ENCODE measurements at regions not wholly inside any gene's neighbourhood (a gene's known extent, or its start where the extent isn't known, plus 50 kb on each side); places are given as distances from the start of the nearest gene placed in this dataset.
"Not testable (repeated sequence)": the region's sequence is repeated elsewhere in the genome, so short reads cannot be mapped to it uniquely, and the experiment has no call there.

- Histone ChIP-seq H3K4me1 (ENCODE audit: insufficient read depth) (no peaks in the 10 kb centered on the region), H2AFZ (no peak overlapping the region), H3K9ac (no peak overlapping the region), H3K4me2 (ENCODE audit: unreplicated experiment) (no peak overlapping the region), H3K27ac (no peak overlapping the region), H3K36me3 (ENCODE audit: low read depth) (no peaks in the 10 kb centered on the region), H4K20me1 (ENCODE audit: insufficient read depth) (no peaks in the 10 kb centered on the region), H3K4me3 (no peak overlapping the region), H3K27me3 (replicated peaks; ENCODE audit: insufficient read depth) (no peaks in the 10 kb centered on the region), H3K9me3 (ENCODE audit: low read depth) (no peaks in the 10 kb centered on the region), H3K79me2 (ENCODE audit: insufficient read depth) (no peaks in the 10 kb centered on the region), H3F3A (ENCODE audit: insufficient read depth) (no peaks in the 10 kb centered on the region), H3K9me2 (ENCODE audit: insufficient read depth) (no peaks in the 10 kb centered on the region)
- in situ Hi-C loops (cut with MboI): no loop called here
- no peak for DNase-seq
- TF ChIP-seq EZH2 (IDR thresholded peaks at IDR 0.05; ENCODE audit: insufficient read depth, poor library complexity, severe bottlenecking) (no peak), EZH2phosphoT487 (IDR thresholded peaks at IDR 0.05; ENCODE audit: insufficient read depth, low read depth) (no peak)
- 45 to 50% methylated on average over 11 to 18 of the region's 18 CpGs for WGBS, 2 experiments (ENCODE audit: low coverage in 1 of 2, low lambda C conversion rate in 2 of 2, missing lambda C conversion rate in 2 of 2)
Observed at GRCh38 chr20:29313481-29313880, 1944.0 kb upstream of the DEFB115 start.

- H3K27ac ChIP-seq: no peak overlapping the region
- no peaks in the 10 kb centered on the region for H3K9me3 ChIP-seq (ENCODE audit: low read depth)
- WGBS, 2 experiments (ENCODE audit: low coverage in 1 of 2, low lambda C conversion rate in 2 of 2, missing lambda C conversion rate in 2 of 2): 57 to 64% methylated on average over 6 of the region's 6 CpGs
- in situ Hi-C loops (cut with MboI): no loop called here
- H4K20me1 ChIP-seq (ENCODE audit: insufficient read depth): no peaks in the 10 kb centered on the region
- no peak overlapping the region for H2AFZ ChIP-seq
- H3K36me3 ChIP-seq (ENCODE audit: low read depth): no peaks in the 10 kb centered on the region
- no peaks in the 10 kb centered on the region for H3K27me3 ChIP-seq (replicated peaks; ENCODE audit: insufficient read depth)
- H3K4me1 ChIP-seq (ENCODE audit: insufficient read depth): no peaks in the 10 kb centered on the region
- no peak for TF ChIP-seq EZH2phosphoT487 (IDR thresholded peaks at IDR 0.05; ENCODE audit: insufficient read depth, low read depth)
- no peak overlapping the region for H3K4me3 ChIP-seq
- no peak overlapping the region for H3K9ac ChIP-seq
- H3K79me2 ChIP-seq (ENCODE audit: insufficient read depth): no peaks in the 10 kb centered on the region
- DNase-seq: no peak
- no peaks in the 10 kb centered on the region for H3F3A ChIP-seq (ENCODE audit: insufficient read depth)
- H3K4me2 ChIP-seq (ENCODE audit: unreplicated experiment): no peak overlapping the region
- H3K9me2 ChIP-seq (ENCODE audit: insufficient read depth): no peaks in the 10 kb centered on the region
Observed at GRCh38 chr20:29314294-29314693, 1943.2 kb upstream of the DEFB115 start.

- H3K27me3 ChIP-seq (replicated peaks; ENCODE audit: insufficient read depth): no peaks in the 10 kb centered on the region
- H3K9me2 ChIP-seq (ENCODE audit: insufficient read depth): no peaks in the 10 kb centered on the region
- H3K4me1 ChIP-seq (ENCODE audit: insufficient read depth): no peaks in the 10 kb centered on the region
- no peaks in the 10 kb centered on the region for H3F3A ChIP-seq (ENCODE audit: insufficient read depth)
- TF ChIP-seq EZH2 (IDR thresholded peaks at IDR 0.05; ENCODE audit: insufficient read depth, poor library complexity, severe bottlenecking) (no peak), EZH2phosphoT487 (IDR thresholded peaks at IDR 0.05; ENCODE audit: insufficient read depth, low read depth) (no peak)
- no peak overlapping the region for H3K4me2 ChIP-seq (ENCODE audit: unreplicated experiment)
- no peak for DNase-seq
- H3K9ac ChIP-seq: no peak overlapping the region
- H3K9me3 ChIP-seq (ENCODE audit: low read depth): no peaks in the 10 kb centered on the region
- no peak overlapping the region for H2AFZ ChIP-seq
- no peaks in the 10 kb centered on the region for H3K79me2 ChIP-seq (ENCODE audit: insufficient read depth)
- no peak overlapping the region for H3K4me3 ChIP-seq
- no peaks in the 10 kb centered on the region for H4K20me1 ChIP-seq (ENCODE audit: insufficient read depth)
- 27 to 31% methylated on average over 36 to 37 of the region's 37 CpGs for WGBS, 2 experiments (ENCODE audit: low coverage in 1 of 2, low lambda C conversion rate in 2 of 2, missing lambda C conversion rate in 2 of 2)
- in situ Hi-C loops (cut with MboI): no loop called here
- H3K36me3 ChIP-seq (ENCODE audit: low read depth): no peaks in the 10 kb centered on the region
- no peak overlapping the region for H3K27ac ChIP-seq
Observed at GRCh38 chr20:29318871-29319461, 1938.5 kb upstream of the DEFB115 start.

GRCh38 chr20:29319725-29320124 is 1937.7 kb upstream of the DEFB115 start:
- DNase-seq: no peak
- TF ChIP-seq EZH2phosphoT487 (IDR thresholded peaks at IDR 0.05; ENCODE audit: insufficient read depth, low read depth) (no peak), EZH2 (IDR thresholded peaks at IDR 0.05; ENCODE audit: insufficient read depth, poor library complexity, severe bottlenecking) (no peak)
- Histone ChIP-seq H3K4me1 (ENCODE audit: insufficient read depth) (no peaks in the 10 kb centered on the region), H3K9me2 (ENCODE audit: insufficient read depth) (no peaks in the 10 kb centered on the region), H2AFZ (no peak overlapping the region), H3K27ac (no peak overlapping the region), H3K27me3 (replicated peaks; ENCODE audit: insufficient read depth) (no peaks in the 10 kb centered on the region), H3K9me3 (ENCODE audit: low read depth) (no peaks in the 10 kb centered on the region), H3K9ac (no peak overlapping the region), H3K4me3 (no peak overlapping the region), H3F3A (ENCODE audit: insufficient read depth) (no peaks in the 10 kb centered on the region), H4K20me1 (ENCODE audit: insufficient read depth) (no peaks in the 10 kb centered on the region), H3K79me2 (ENCODE audit: insufficient read depth) (no peaks in the 10 kb centered on the region), H3K36me3 (ENCODE audit: low read depth) (no peaks in the 10 kb centered on the region), H3K4me2 (ENCODE audit: unreplicated experiment) (no peak overlapping the region)
- WGBS, 2 experiments (ENCODE audit: low coverage in 1 of 2, low lambda C conversion rate in 2 of 2, missing lambda C conversion rate in 2 of 2): 18 to 28% methylated on average over 19 to 23 of the region's 23 CpGs
- in situ Hi-C loops (cut with MboI): no loop called here

GRCh38 chr20:29320216-29320949 is 1937.1 kb upstream of the DEFB115 start:
- H3K9ac ChIP-seq; H4K20me1 ChIP-seq (ENCODE audit: insufficient read depth); H3F3A ChIP-seq (ENCODE audit: insufficient read depth); H3K4me1 ChIP-seq (ENCODE audit: insufficient read depth); H3K27me3 ChIP-seq (replicated peaks; ENCODE audit: insufficient read depth); H3K9me3 ChIP-seq (ENCODE audit: low read depth); H3K27ac ChIP-seq; in situ Hi-C loops (cut with MboI); H3K36me3 ChIP-seq (ENCODE audit: low read depth); H3K79me2 ChIP-seq (ENCODE audit: insufficient read depth); H3K9me2 ChIP-seq (ENCODE audit: insufficient read depth): not testable (repeated sequence)
- DNase-seq: peak; percentile 13
- Histone ChIP-seq H3K4me3 (peak overlapping the region; percentile 13; the same call in 1 of the 2 replicates), H2AFZ (peak overlapping the region; percentile 65), H3K4me2 (ENCODE audit: unreplicated experiment) (peak overlapping the region; percentile 59)
- WGBS, 2 experiments (ENCODE audit: low coverage in 1 of 2, low lambda C conversion rate in 2 of 2, missing lambda C conversion rate in 2 of 2): 18 to 19% methylated on average over 33 to 35 of the region's 35 CpGs

- H3K4me1 ChIP-seq (ENCODE audit: insufficient read depth); in situ Hi-C loops (cut with MboI); H3K4me2 ChIP-seq (ENCODE audit: unreplicated experiment); H2AFZ ChIP-seq; DNase-seq; H3F3A ChIP-seq (ENCODE audit: insufficient read depth); H3K36me3 ChIP-seq (ENCODE audit: low read depth); H3K79me2 ChIP-seq (ENCODE audit: insufficient read depth); H3K27ac ChIP-seq; H3K4me3 ChIP-seq; H3K27me3 ChIP-seq (replicated peaks; ENCODE audit: insufficient read depth); H3K9ac ChIP-seq; H3K9me2 ChIP-seq (ENCODE audit: insufficient read depth); H3K9me3 ChIP-seq (ENCODE audit: low read depth); H4K20me1 ChIP-seq (ENCODE audit: insufficient read depth): not testable (repeated sequence)
- 38 to 44% methylated on average over 37 of the region's 37 CpGs for WGBS, 2 experiments (ENCODE audit: low coverage in 1 of 2, low lambda C conversion rate in 2 of 2, missing lambda C conversion rate in 2 of 2)
Observed at GRCh38 chr20:29323631-29324515, 1933.6 kb upstream of the DEFB115 start.
